ENCODE measurements at regions not wholly inside any gene's neighbourhood (a gene's known extent, or its start where the extent isn't known, plus 50 kb on each side); places are given as distances from the start of the nearest gene placed in this dataset.

DNA sequence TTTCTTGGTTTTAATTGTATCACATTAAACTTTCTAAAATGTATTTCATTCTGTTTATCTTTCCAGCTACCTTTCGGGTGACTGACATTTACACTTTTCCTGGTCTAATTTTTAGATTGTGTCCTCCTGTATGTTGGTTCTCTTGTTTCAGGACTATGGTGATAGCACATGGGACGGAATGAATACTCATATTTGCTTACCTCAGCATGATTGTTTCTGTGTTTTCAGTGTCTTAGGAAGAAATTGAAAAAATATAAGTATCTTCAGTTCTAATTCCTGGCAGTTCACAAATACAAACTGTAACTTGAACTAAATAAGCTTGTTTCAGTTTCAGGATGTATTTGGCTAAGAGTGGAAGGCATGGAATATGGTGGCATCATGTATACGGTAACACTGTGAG is 80.1 kb upstream of the ROBO1 start:
- 25% methylated on average over 3 of the region's 3 CpGs for WGBS, 2 experiments (ENCODE audit: low coverage in 1 of 2, low lambda C conversion rate in 2 of 2, missing lambda C conversion rate in 2 of 2)
- Histone ChIP-seq H3K27ac (no peak overlapping the region), H3K9me3 (ENCODE audit: low read depth) (no peaks in the 10 kb centered on the region), H3K4me3 (no peak overlapping the region), H3K36me3 (ENCODE audit: low read depth) (no peaks in the 10 kb centered on the region), H3K79me2 (ENCODE audit: insufficient read depth) (no peaks in the 10 kb centered on the region), H3K9ac (no peak overlapping the region), H3K4me1 (ENCODE audit: insufficient read depth) (no peaks in the 10 kb centered on the region), H3K4me2 (ENCODE audit: unreplicated experiment) (no peak overlapping the region), H3F3A (ENCODE audit: insufficient read depth) (no peaks in the 10 kb centered on the region), H3K27me3 (replicated peaks; ENCODE audit: insufficient read depth) (no peaks in the 10 kb centered on the region), H2AFZ (no peak overlapping the region), H3K9me2 (ENCODE audit: insufficient read depth) (no peaks in the 10 kb centered on the region), H4K20me1 (ENCODE audit: insufficient read depth) (no peaks in the 10 kb centered on the region; the same call in 1 of the 2 replicates)
- TF ChIP-seq EZH2phosphoT487 (IDR thresholded peaks at IDR 0.05; ENCODE audit: insufficient read depth, low read depth) (no peak), EZH2 (IDR thresholded peaks at IDR 0.05; ENCODE audit: insufficient read depth, poor library complexity, severe bottlenecking) (no peak)
- in situ Hi-C loops (cut with MboI): no loop called here
- DNase-seq: no peak

DNA sequence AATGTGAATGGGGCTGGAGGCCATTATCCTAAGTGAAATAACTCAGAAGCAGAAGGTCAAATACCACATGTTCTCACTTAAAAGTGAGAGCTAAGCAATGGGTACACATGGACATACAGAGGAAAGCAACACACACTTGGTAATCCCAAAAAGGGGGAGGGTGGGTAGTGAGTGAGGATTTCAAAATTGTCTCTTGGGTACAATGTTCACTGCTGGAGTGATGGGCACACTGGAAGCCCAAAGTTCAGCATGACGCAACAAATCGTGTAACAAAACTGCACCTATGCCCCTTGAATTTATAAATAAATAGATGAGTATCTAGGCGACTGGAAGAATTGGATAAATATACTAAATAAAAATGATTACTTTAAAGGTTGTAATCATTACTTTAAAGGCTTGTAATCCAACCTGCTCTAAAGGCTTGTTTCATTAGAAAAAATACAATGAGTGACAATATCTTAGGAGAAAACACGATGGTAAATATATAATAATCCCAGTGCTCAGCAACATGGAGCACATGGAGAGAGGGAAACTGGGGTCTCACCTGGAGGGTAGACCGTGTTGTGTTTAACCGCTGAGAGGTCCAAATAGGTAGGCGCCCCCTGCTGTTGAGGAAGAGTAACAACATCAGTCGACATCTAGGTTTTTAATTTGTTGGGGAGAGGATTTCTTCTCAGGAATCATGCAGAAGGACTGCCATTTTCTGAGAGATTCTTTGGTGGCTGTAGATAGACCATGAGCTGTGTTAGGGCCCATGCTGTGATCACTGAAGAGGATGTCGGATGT is 78.5 kb upstream of the ROBO1 start:
- Histone ChIP-seq H4K20me1 (ENCODE audit: insufficient read depth) (no peaks in the 10 kb centered on the region; the same call in 1 of the 2 replicates), H3K4me2 (ENCODE audit: unreplicated experiment) (no peak overlapping the region), H3K9me2 (ENCODE audit: insufficient read depth) (no peaks in the 10 kb centered on the region), H3K4me3 (no peak overlapping the region), H3K27me3 (replicated peaks; ENCODE audit: insufficient read depth) (no peaks in the 10 kb centered on the region), H3F3A (ENCODE audit: insufficient read depth) (no peaks in the 10 kb centered on the region), H3K79me2 (ENCODE audit: insufficient read depth) (no peaks in the 10 kb centered on the region), H3K9me3 (ENCODE audit: low read depth) (no peaks in the 10 kb centered on the region), H3K27ac (no peak overlapping the region), H3K9ac (no peak overlapping the region), H2AFZ (no peak overlapping the region), H3K4me1 (ENCODE audit: insufficient read depth) (no peaks in the 10 kb centered on the region), H3K36me3 (ENCODE audit: low read depth) (no peaks in the 10 kb centered on the region)
- 34 to 44% methylated on average over 9 of the region's 9 CpGs for WGBS, 2 experiments (ENCODE audit: low coverage in 1 of 2, low lambda C conversion rate in 2 of 2, missing lambda C conversion rate in 2 of 2)
- in situ Hi-C loops (cut with MboI): no loop called here
- TF ChIP-seq EZH2 (IDR thresholded peaks at IDR 0.05; ENCODE audit: insufficient read depth, poor library complexity, severe bottlenecking) (no peak), EZH2phosphoT487 (IDR thresholded peaks at IDR 0.05; ENCODE audit: insufficient read depth, low read depth) (no peak)
- DNase-seq: no peak

GRCh38 chr3:79845546-79845945 is 77.7 kb upstream of the ROBO1 start:
- DNase-seq: no peak
- H3K79me2 ChIP-seq (ENCODE audit: insufficient read depth): no peaks in the 10 kb centered on the region
- in situ Hi-C loops (cut with MboI): no loop called here
- no peaks in the 10 kb centered on the region; the same call in 1 of the 2 replicates for H4K20me1 ChIP-seq (ENCODE audit: insufficient read depth)
- no peaks in the 10 kb centered on the region for H3K4me1 ChIP-seq (ENCODE audit: insufficient read depth)
- H3K27ac ChIP-seq: no peak overlapping the region
- H2AFZ ChIP-seq: no peak overlapping the region
- H3K27me3 ChIP-seq (replicated peaks; ENCODE audit: insufficient read depth): no peaks in the 10 kb centered on the region
- H3F3A ChIP-seq (ENCODE audit: insufficient read depth): no peaks in the 10 kb centered on the region
- WGBS, 2 experiments (ENCODE audit: low coverage in 1 of 2, low lambda C conversion rate in 2 of 2, missing lambda C conversion rate in 2 of 2): 38 to 39% methylated on average over 4 of the region's 4 CpGs
- H3K36me3 ChIP-seq (ENCODE audit: low read depth): no peaks in the 10 kb centered on the region
- H3K4me3 ChIP-seq: no peak overlapping the region
- H3K9me2 ChIP-seq (ENCODE audit: insufficient read depth): no peaks in the 10 kb centered on the region
- H3K4me2 ChIP-seq (ENCODE audit: unreplicated experiment): no peak overlapping the region
- no peak overlapping the region for H3K9ac ChIP-seq
- TF ChIP-seq EZH2 (IDR thresholded peaks at IDR 0.05; ENCODE audit: insufficient read depth, poor library complexity, severe bottlenecking) (no peak), EZH2phosphoT487 (IDR thresholded peaks at IDR 0.05; ENCODE audit: insufficient read depth, low read depth) (no peak)
- H3K9me3 ChIP-seq (ENCODE audit: low read depth): no peaks in the 10 kb centered on the region

GRCh38 chr3:79844176-79844575 is 76.4 kb upstream of the ROBO1 start:
- H3K27me3 ChIP-seq (replicated peaks; ENCODE audit: insufficient read depth): no peaks in the 10 kb centered on the region
- TF ChIP-seq EZH2 (IDR thresholded peaks at IDR 0.05; ENCODE audit: insufficient read depth, poor library complexity, severe bottlenecking): no peak
- TF ChIP-seq EZH2phosphoT487 (IDR thresholded peaks at IDR 0.05; ENCODE audit: insufficient read depth, low read depth): no peak
- no peak overlapping the region for H3K4me2 ChIP-seq (ENCODE audit: unreplicated experiment)
- H3K27ac ChIP-seq: no peak overlapping the region
- H3K4me1 ChIP-seq (ENCODE audit: insufficient read depth): no peaks in the 10 kb centered on the region
- no peaks in the 10 kb centered on the region for H3K9me2 ChIP-seq (ENCODE audit: insufficient read depth)
- no peaks in the 10 kb centered on the region for H3K9me3 ChIP-seq (ENCODE audit: low read depth)
- in situ Hi-C loops (cut with MboI): no loop called here
- no peaks in the 10 kb centered on the region for H3K79me2 ChIP-seq (ENCODE audit: insufficient read depth)
- H3K36me3 ChIP-seq (ENCODE audit: low read depth): no peaks in the 10 kb centered on the region
- no peak for DNase-seq
- no peak overlapping the region for H3K4me3 ChIP-seq
- no peaks in the 10 kb centered on the region; the same call in 1 of the 2 replicates for H4K20me1 ChIP-seq (ENCODE audit: insufficient read depth)
- H3K9ac ChIP-seq: no peak overlapping the region
- no peaks in the 10 kb centered on the region for H3F3A ChIP-seq (ENCODE audit: insufficient read depth)
- 4 to 6% methylated on average over 2 of the region's 2 CpGs for WGBS, 2 experiments (ENCODE audit: low coverage in 1 of 2, low lambda C conversion rate in 2 of 2, missing lambda C conversion rate in 2 of 2)
- no peak overlapping the region for H2AFZ ChIP-seq
